CD4-positive, alpha-beta memory T cell (primary cell): ENCODE measurements at regions not wholly inside any gene's neighbourhood (a gene's known extent, or its start where the extent isn't known, plus 50 kb on each side); places are given as distances from the start of the nearest gene placed in this dataset.

ENCODE experiments used
- CTCF ChIA-PET: fragments of 350-600 bp; sonication (Branson Sonifier 250); formaldehyde crosslinking; loops from one replicate; lab custom pipeline; 2021; ENCODE audit warnings: inconsistent platforms; ENCODE audit not compliant: partially characterized antibody; lab: Charles Lee
- POLR2A ChIA-PET: fragments of 350-600 bp; sonication (Branson Sonifier 250); formaldehyde crosslinking; loops from one replicate; lab custom pipeline; 2021; ENCODE audit not compliant: partially characterized antibody; lab: Charles Lee
- DNase-seq, 5 donors: peaks; one replicate each; pipeline versions ENCODE4 v3.0.0 to v3.0.0-alpha.2; 2020 to 2022; ENCODE audit warnings: mixed read lengths in 1 of 5
- H3K27ac ChIP-seq: one replicate; pipeline ENCODE4 v1.7.0; 2013; ENCODE audit warnings: low read depth, low read length
- H3K27me3 ChIP-seq: 2 replicates; pipeline ENCODE4 v1.7.0; 2013; ENCODE audit warnings: mild to moderate bottlenecking, low read length, moderate library complexity; ENCODE audit not compliant: insufficient read depth
- H3K36me3 ChIP-seq: 2 replicates; pipeline ENCODE4 v1.7.0; 2013; ENCODE audit warnings: mild to moderate bottlenecking, low read length, moderate library complexity; ENCODE audit not compliant: insufficient read depth
- H3K4me1 ChIP-seq: 2 replicates; pipeline ENCODE4 v1.7.0; 2013; ENCODE audit warnings: mild to moderate bottlenecking, low read length, moderate library complexity; ENCODE audit not compliant: insufficient read depth
- H3K4me3 ChIP-seq, 2 donors: one replicate each; pipeline ENCODE4 v1.7.0; 2013; ENCODE audit warnings: low read length in 2 of 2, mild to moderate bottlenecking in 1 of 2
- H3K9me3 ChIP-seq, 2 donors: one replicate each; pipeline ENCODE4 v1.7.0; 2013; ENCODE audit warnings: low read length in 2 of 2, control low read depth in 1 of 2; ENCODE audit not compliant: control insufficient read depth in 1 of 2
- H3K27ac Mint-ChIP-seq, 7 donors: one replicate each; pipeline ENCODE4 v1.8.0; 2020 to 2021; ENCODE audit warnings: mixed read lengths in 7 of 7, mild to moderate bottlenecking in 6 of 7, inconsistent platforms in 3 of 7, moderate library complexity in 3 of 7
- H3K27me3 Mint-ChIP-seq, 2 donors: one replicate each; pipeline ENCODE4 v1.8.0; 2020 to 2021; ENCODE audit warnings: mixed read lengths in 2 of 2
- H3K36me3 Mint-ChIP-seq, 2 donors: one replicate each; pipeline ENCODE4 v1.8.0; 2020 to 2021; ENCODE audit warnings: mixed read lengths in 2 of 2, inconsistent platforms in 1 of 2, mild to moderate bottlenecking in 1 of 2
- H3K4me1 Mint-ChIP-seq, 4 donors: one replicate each; pipeline ENCODE4 v1.8.0; 2020 to 2021; ENCODE audit warnings: mixed read lengths in 4 of 4, mild to moderate bottlenecking in 1 of 4
- H3K4me3 Mint-ChIP-seq, 8 donors: one replicate each; pipeline ENCODE4 v1.8.0; 2020 to 2021; ENCODE audit warnings: mixed read lengths in 8 of 8, mild to moderate bottlenecking in 7 of 8, moderate library complexity in 6 of 8, inconsistent platforms in 3 of 8
- H3K9me3 Mint-ChIP-seq, 8 donors: one replicate each; pipeline ENCODE4 v1.8.0; 2020 to 2021; ENCODE audit warnings: mixed read lengths in 8 of 8, mild to moderate bottlenecking in 5 of 8, inconsistent platforms in 3 of 8, moderate library complexity in 1 of 8
- intact Hi-C: fragments of 100-400 bp; cut with micrococcal nuclease; formaldehyde crosslinking; loops from one replicate; pipeline ENCODE4 v1.15.1; 2023

GRCh38 chr22:47693606-47694005, 931.2 kb downstream of the TBC1D22A start:
- H3K27ac Mint-ChIP-seq = no peak overlapping the region
- peaks cover 0 to 2% of the 10 kb centered on the region in 2 donors for H3K27me3 Mint-ChIP-seq
- H3K9me3 Mint-ChIP-seq = peaks cover 0 to 2% (median 0%) of the 10 kb centered on the region in 8 donors
- Histone ChIP-seq H3K27me3 (no peaks in the 10 kb centered on the region), H3K4me3 (no peak overlapping the region), H3K27ac (no peak overlapping the region), H3K36me3 (no peaks in the 10 kb centered on the region), H3K9me3 (no peaks in the 10 kb centered on the region), H3K4me1 (peaks cover 3% of the 10 kb centered on the region)
- CTCF ChIA-PET = no interaction called here
- H3K4me1 Mint-ChIP-seq = peaks cover 0 to 5% (median 2%) of the 10 kb centered on the region in 4 donors
- H3K4me3 Mint-ChIP-seq = no peak overlapping the region
- POLR2A ChIA-PET = no interaction called here
- no peaks in the 10 kb centered on the region for H3K36me3 Mint-ChIP-seq
- DNase-seq = no peak
- intact Hi-C loops = no loop called here

GRCh38 chr22:47692811-47693210, 930.4 kb downstream of the TBC1D22A start:
- no peaks in the 10 kb centered on the region for H3K9me3 ChIP-seq
- no peak overlapping the region for H3K4me3 ChIP-seq
- H3K27me3 ChIP-seq = no peaks in the 10 kb centered on the region
- Mint-ChIP-seq H3K36me3 (no peaks in the 10 kb centered on the region), H3K27me3 (peaks cover 0 to 4% of the 10 kb centered on the region in 2 donors), H3K27ac (no peak overlapping the region), H3K4me3 (no peak overlapping the region), H3K4me1 (peaks cover 0 to 5% (median 2%) of the 10 kb centered on the region in 4 donors), H3K9me3 (peaks cover 0 to 2% (median 0%) of the 10 kb centered on the region in 8 donors)
- CTCF ChIA-PET = no interaction called here
- peaks cover 3% of the 10 kb centered on the region for H3K4me1 ChIP-seq
- H3K27ac ChIP-seq = no peak overlapping the region
- intact Hi-C loops = no loop called here
- no peaks in the 10 kb centered on the region for H3K36me3 ChIP-seq
- DNase-seq = no peak
- POLR2A ChIA-PET = no interaction called here

- H3K9me3 ChIP-seq = no peaks in the 10 kb centered on the region
- H3K4me1 ChIP-seq = peaks cover 3% of the 10 kb centered on the region
- H3K27me3 Mint-ChIP-seq = peaks cover 2 to 6% of the 10 kb centered on the region in 2 donors
- no peak overlapping the region for H3K27ac ChIP-seq
- no peak for DNase-seq
- no peak overlapping the region for H3K4me3 Mint-ChIP-seq
- no peak overlapping the region for H3K4me3 ChIP-seq
- intact Hi-C loops = no loop called here
- ChIA-PET CTCF (no interaction called here), POLR2A (no interaction called here)
- H3K36me3 Mint-ChIP-seq = no peaks in the 10 kb centered on the region
- no peaks in the 10 kb centered on the region for H3K36me3 ChIP-seq
- peaks cover 0 to 5% (median 2%) of the 10 kb centered on the region in 4 donors for H3K4me1 Mint-ChIP-seq
- no peak overlapping the region for H3K27ac Mint-ChIP-seq
- H3K9me3 Mint-ChIP-seq = peaks cover 0 to 5% (median under 1%) of the 10 kb centered on the region in 8 donors
- no peaks in the 10 kb centered on the region for H3K27me3 ChIP-seq
These were observed 928.9 kb downstream of the TBC1D22A start for GRCh38 chr22:47691152-47691895.

- Mint-ChIP-seq H3K27ac (no peak overlapping the region), H3K27me3 (peaks cover 2 to 6% of the 10 kb centered on the region in 2 donors), H3K4me1 (peaks cover 0 to 5% (median 1%) of the 10 kb centered on the region in 4 donors), H3K4me3 (no peak overlapping the region), H3K36me3 (no peaks in the 10 kb centered on the region), H3K9me3 (peaks cover 0 to 5% (median 1%) of the 10 kb centered on the region in 8 donors)
- Histone ChIP-seq H3K4me1 (peaks cover 3% of the 10 kb centered on the region), H3K27me3 (no peaks in the 10 kb centered on the region), H3K27ac (no peak overlapping the region), H3K9me3 (no peaks in the 10 kb centered on the region), H3K4me3 (no peak overlapping the region), H3K36me3 (no peaks in the 10 kb centered on the region)
- ChIA-PET POLR2A (no interaction called here), CTCF (no interaction called here)
- DNase-seq = no peak
- intact Hi-C loops = no loop called here
These were observed 928.1 kb downstream of the TBC1D22A start for GRCh38 chr22:47690586-47690985.

GRCh38 chr22:47690166-47690565, 927.7 kb downstream of the TBC1D22A start:
- H3K4me1 ChIP-seq = peaks cover 1% of the 10 kb centered on the region
- H3K4me3 ChIP-seq = no peak overlapping the region
- peaks cover 2 to 6% of the 10 kb centered on the region in 2 donors for H3K27me3 Mint-ChIP-seq
- peaks cover 0 to 5% (median 1%) of the 10 kb centered on the region in 8 donors for H3K9me3 Mint-ChIP-seq
- intact Hi-C loops = no loop called here
- H3K27ac ChIP-seq = no peak overlapping the region
- H3K27me3 ChIP-seq = no peaks in the 10 kb centered on the region
- POLR2A ChIA-PET = no interaction called here
- no peak overlapping the region for H3K4me3 Mint-ChIP-seq
- H3K36me3 ChIP-seq = no peaks in the 10 kb centered on the region
- CTCF ChIA-PET = no interaction called here
- no peak overlapping the region for H3K27ac Mint-ChIP-seq
- DNase-seq = no peak
- peaks cover 0 to under 1% (median under 1%) of the 10 kb centered on the region in 4 donors for H3K4me1 Mint-ChIP-seq
- no peaks in the 10 kb centered on the region for H3K36me3 Mint-ChIP-seq
- no peaks in the 10 kb centered on the region for H3K9me3 ChIP-seq

GRCh38 chr22:47687776-47688175, 925.3 kb downstream of the TBC1D22A start:
- Mint-ChIP-seq H3K27ac (no peak overlapping the region), H3K9me3 (peaks cover 5 to 18% (median 14%) of the 10 kb centered on the region in 8 donors), H3K27me3 (peaks cover 7 to 8% of the 10 kb centered on the region in 2 donors), H3K4me1 (no peaks in the 10 kb centered on the region), H3K36me3 (no peaks in the 10 kb centered on the region), H3K4me3 (no peak overlapping the region)
- intact Hi-C loops = no loop called here
- no peak overlapping the region for H3K4me3 ChIP-seq
- ChIA-PET CTCF (no interaction called here), POLR2A (no interaction called here)
- no peaks in the 10 kb centered on the region for H3K36me3 ChIP-seq
- DNase-seq = no peak
- H3K27ac ChIP-seq = no peak overlapping the region
- H3K27me3 ChIP-seq = no peaks in the 10 kb centered on the region
- H3K9me3 ChIP-seq = no peaks in the 10 kb centered on the region
- no peaks in the 10 kb centered on the region for H3K4me1 ChIP-seq

- H3K4me3 ChIP-seq = no peak overlapping the region
- POLR2A ChIA-PET = no interaction called here
- H3K27ac ChIP-seq = no peak overlapping the region
- Mint-ChIP-seq H3K27me3 (peaks cover 7 to 8% of the 10 kb centered on the region in 2 donors), H3K9me3 (peaks cover 5 to 20% (median 14%) of the 10 kb centered on the region in 8 donors), H3K36me3 (no peaks in the 10 kb centered on the region), H3K4me1 (no peaks in the 10 kb centered on the region), H3K4me3 (no peak overlapping the region), H3K27ac (no peak overlapping the region)
- H3K27me3 ChIP-seq = no peaks in the 10 kb centered on the region
- CTCF ChIA-PET = no interaction called here
- no peaks in the 10 kb centered on the region for H3K9me3 ChIP-seq
- intact Hi-C loops = no loop called here
- no peaks in the 10 kb centered on the region for H3K36me3 ChIP-seq
- DNase-seq = no peak
- H3K4me1 ChIP-seq = no peaks in the 10 kb centered on the region
These were observed 924.9 kb downstream of the TBC1D22A start for GRCh38 chr22:47687346-47687655.
